ENCODE measurements at regions not wholly inside any gene's neighbourhood (a gene's known extent, or its start where the extent isn't known, plus 50 kb on each side); places are given as distances from the start of the nearest gene placed in this dataset.

DNA sequence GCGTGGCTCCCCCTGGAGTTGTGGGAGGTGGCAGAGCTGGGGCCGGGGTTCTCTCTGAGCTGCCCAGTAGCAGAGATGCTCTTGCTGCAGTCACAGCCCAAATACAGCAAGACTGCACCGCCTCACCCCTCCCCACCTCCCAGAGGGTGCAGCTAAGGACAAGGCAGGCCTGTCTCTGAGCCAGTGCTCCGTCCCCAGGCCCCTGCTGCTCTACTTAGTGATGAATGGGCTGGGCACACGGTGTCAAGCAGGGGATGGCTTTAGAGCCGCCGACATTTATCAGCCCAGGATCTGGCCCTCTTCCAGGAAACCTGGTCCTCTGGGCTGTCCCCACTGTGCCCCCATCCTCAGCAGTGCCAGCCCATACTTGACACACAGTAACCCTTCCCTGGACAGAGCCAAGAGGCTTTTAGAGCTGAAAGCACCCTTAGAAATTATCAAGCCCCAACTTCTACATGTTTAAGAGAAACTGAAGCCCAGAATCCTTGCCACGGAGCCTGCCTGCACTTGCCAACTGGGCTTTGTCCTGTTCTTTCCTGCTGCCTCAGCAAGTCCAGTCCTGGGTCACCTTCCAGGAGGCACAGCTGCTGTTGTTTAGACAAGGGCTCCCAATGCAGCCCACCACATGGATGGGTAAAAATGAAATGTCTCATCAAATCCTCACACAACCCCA, 137.1 kb upstream of the UNC5B start:
- DNase-seq, result no peak
- H3K9me3 ChIP-seq, result no peaks in the 10 kb centered on the region
- H3K36me3 ChIP-seq, result no peaks in the 10 kb centered on the region
- no peak overlapping the region for H3K27ac ChIP-seq
- H3K9ac ChIP-seq (ENCODE audit: low read depth in 2 of 2, low read length in 2 of 2), result no peak overlapping the region
- intact Hi-C loops (cut with DNase I), result no loop called here
- TF ChIP-seq, protein P1, sequence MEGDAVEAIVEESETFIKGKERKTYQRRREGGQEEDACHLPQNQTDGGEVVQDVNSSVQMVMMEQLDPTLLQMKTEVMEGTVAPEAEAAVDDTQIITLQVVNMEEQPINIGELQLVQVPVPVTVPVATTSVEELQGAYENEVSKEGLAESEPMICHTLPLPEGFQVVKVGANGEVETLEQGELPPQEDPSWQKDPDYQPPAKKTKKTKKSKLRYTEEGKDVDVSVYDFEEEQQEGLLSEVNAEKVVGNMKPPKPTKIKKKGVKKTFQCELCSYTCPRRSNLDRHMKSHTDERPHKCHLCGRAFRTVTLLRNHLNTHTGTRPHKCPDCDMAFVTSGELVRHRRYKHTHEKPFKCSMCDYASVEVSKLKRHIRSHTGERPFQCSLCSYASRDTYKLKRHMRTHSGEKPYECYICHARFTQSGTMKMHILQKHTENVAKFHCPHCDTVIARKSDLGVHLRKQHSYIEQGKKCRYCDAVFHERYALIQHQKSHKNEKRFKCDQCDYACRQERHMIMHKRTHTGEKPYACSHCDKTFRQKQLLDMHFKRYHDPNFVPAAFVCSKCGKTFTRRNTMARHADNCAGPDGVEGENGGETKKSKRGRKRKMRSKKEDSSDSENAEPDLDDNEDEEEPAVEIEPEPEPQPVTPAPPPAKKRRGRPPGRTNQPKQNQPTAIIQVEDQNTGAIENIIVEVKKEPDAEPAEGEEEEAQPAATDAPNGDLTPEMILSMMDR (IDR thresholded peaks at IDR 0.05), result no peak
- no peaks in the 10 kb centered on the region for H3K27me3 ChIP-seq
- no peaks in the 10 kb centered on the region for H3K4me1 ChIP-seq
- no peak overlapping the region for H3K4me3 ChIP-seq

GRCh38 chr10:71075759-71076472, 136.5 kb upstream of the UNC5B start:
- no peak overlapping the region for H3K4me3 ChIP-seq
- no peaks in the 10 kb centered on the region for H3K36me3 ChIP-seq
- intact Hi-C loops (cut with DNase I), result no loop called here
- no peaks in the 10 kb centered on the region for H3K4me1 ChIP-seq
- H3K27me3 ChIP-seq, result no peaks in the 10 kb centered on the region
- H3K9ac ChIP-seq (ENCODE audit: low read depth in 2 of 2, low read length in 2 of 2), result no peak overlapping the region
- no peak for DNase-seq
- no peak overlapping the region for H3K27ac ChIP-seq
- TF ChIP-seq, protein P1 (IDR thresholded peaks at IDR 0.05), result no peak
- H3K9me3 ChIP-seq, result no peaks in the 10 kb centered on the region

DNA sequence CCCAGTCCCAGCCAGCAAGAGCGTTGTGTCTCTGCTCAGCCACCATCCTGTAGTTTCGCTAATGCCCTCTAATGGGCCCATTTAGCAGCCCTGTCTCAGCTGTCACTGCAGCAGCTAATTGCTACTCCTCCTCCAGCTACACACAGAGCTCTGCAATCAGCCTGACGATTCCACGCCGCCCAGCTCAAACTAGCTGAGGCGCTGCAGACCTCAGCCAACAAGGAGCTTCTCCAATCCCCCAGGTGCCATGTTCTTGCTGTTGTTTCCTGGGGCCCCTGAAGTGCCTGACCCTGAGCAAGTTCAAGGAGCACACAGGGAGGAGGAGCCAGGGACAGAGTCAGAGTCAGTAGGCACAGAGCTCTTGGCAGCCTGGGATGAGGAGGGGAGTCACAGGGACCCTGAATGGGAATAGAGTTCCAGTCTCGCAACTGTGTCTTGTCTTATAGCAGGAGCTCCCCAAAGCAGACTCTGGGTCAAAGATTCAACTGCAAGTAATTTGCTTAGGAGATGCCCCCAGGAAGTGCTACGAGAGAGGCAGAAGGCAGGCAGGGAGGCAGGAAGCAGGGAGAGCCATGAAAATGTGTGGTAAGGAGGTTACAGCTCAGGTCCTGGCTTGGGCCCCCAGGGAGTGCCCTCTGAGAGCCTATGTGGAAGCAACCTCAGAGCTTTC, 135.8 kb upstream of the UNC5B start:
- H3K9ac ChIP-seq (ENCODE audit: low read depth in 2 of 2, low read length in 2 of 2), result no peak overlapping the region
- no peak overlapping the region for H3K4me3 ChIP-seq
- no peaks in the 10 kb centered on the region for H3K4me1 ChIP-seq
- H3K9me3 ChIP-seq, result no peaks in the 10 kb centered on the region
- H3K36me3 ChIP-seq, result no peaks in the 10 kb centered on the region
- TF ChIP-seq, protein P1 (IDR thresholded peaks at IDR 0.05), result no peak
- intact Hi-C loops (cut with DNase I), result no loop called here
- H3K27me3 ChIP-seq, result no peaks in the 10 kb centered on the region
- no peak overlapping the region for H3K27ac ChIP-seq
- DNase-seq, result no peak

- intact Hi-C loops (cut with DNase I), result no loop called here
- no peaks in the 10 kb centered on the region for H3K4me1 ChIP-seq
- H3K9me3 ChIP-seq, result no peaks in the 10 kb centered on the region
- H3K27me3 ChIP-seq, result no peaks in the 10 kb centered on the region
- TF ChIP-seq, protein P1 (IDR thresholded peaks at IDR 0.05), result no peak
- no peak for DNase-seq
- H3K9ac ChIP-seq (ENCODE audit: low read depth in 2 of 2, low read length in 2 of 2), result no peak overlapping the region
- no peak overlapping the region for H3K4me3 ChIP-seq
- no peaks in the 10 kb centered on the region for H3K36me3 ChIP-seq
- H3K27ac ChIP-seq, result no peak overlapping the region
Measured at GRCh38 chr10:71077143-71077581, 135.2 kb upstream of the UNC5B start.

DNA sequence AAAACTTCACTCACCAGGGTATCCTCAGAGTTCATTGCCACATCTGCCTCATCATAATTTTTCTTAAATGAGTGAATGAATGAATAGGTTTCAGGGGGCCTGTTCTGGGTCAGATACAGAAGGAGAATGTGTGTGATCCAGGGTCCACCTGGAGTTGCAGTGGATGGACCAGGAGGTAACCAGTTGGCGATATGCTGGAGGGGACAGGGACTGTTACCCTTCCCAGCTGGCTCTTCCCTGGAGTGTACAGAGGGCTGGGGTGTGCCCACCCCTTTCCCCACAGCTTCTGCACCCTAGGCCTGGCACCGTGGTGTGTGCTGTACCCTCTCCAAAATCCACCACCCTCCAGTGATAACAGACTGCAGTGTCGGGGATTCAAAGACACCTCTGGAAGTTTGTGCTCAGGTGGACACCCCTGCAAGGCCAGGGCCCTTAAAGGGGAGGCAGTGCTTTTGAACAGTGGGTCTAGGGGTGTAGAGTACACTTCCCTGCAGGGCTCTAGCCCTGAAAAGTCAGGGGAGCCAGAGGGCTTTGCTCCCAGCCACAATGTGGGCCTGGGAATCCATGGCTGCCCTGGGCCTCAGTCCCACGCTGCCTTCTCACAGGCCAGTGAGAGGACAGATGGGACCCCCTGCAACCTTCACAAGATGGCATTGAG, 134.4 kb upstream of the UNC5B start:
- Histone ChIP-seq H3K27ac (no peak overlapping the region), H3K9ac (ENCODE audit: low read depth in 2 of 2, low read length in 2 of 2) (no peak overlapping the region), H3K4me1 (no peaks in the 10 kb centered on the region), H3K27me3 (no peaks in the 10 kb centered on the region), H3K36me3 (no peaks in the 10 kb centered on the region), H3K4me3 (no peak overlapping the region), H3K9me3 (no peaks in the 10 kb centered on the region)
- no peak for DNase-seq
- TF ChIP-seq, protein P1 (IDR thresholded peaks at IDR 0.05), result no peak
- intact Hi-C loops (cut with DNase I), result no loop called here

Measured in colonic mucosa (tissue), 4 donors.